ENCODE measurements at regions not wholly inside any gene's neighbourhood (a gene's known extent, or its start where the extent isn't known, plus 50 kb on each side); places are given as distances from the start of the nearest gene placed in this dataset.

DNA sequence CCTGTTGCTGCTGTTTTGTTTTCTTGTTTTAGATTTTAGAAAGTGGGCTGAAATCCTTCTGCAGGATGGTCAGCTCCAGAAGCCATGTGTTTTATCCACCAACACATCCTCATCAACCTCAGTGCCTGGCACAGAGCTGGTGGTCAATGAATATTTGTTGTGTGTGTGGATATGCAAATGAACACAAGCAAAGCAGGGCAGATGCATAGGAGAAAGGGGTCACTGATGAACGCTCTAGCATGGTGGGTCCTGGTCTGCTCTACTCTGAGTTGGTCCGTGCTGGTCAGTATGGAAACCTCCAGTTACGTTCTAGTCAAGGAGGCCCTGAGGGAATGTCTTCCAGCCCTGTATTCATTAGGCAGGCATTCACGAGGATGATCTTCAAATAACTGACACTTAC is 682.5 kb downstream of the QKI start:
- no peaks in the 10 kb centered on the region for H3K36me3 ChIP-seq
- H3K27ac ChIP-seq: no peak overlapping the region
- no peaks in the 10 kb centered on the region for H3K9me3 ChIP-seq
- DNase-seq (ENCODE audit: low spot score in 2 of 2): no peak
- 97% methylated on average over 4 of the region's 4 CpGs for WGBS
- TF ChIP-seq POLR2AphosphoS5 (IDR thresholded peaks at IDR 0.05): no peak
- TF ChIP-seq EP300 (IDR thresholded peaks at IDR 0.05): no peak
- TF ChIP-seq, protein P1, sequence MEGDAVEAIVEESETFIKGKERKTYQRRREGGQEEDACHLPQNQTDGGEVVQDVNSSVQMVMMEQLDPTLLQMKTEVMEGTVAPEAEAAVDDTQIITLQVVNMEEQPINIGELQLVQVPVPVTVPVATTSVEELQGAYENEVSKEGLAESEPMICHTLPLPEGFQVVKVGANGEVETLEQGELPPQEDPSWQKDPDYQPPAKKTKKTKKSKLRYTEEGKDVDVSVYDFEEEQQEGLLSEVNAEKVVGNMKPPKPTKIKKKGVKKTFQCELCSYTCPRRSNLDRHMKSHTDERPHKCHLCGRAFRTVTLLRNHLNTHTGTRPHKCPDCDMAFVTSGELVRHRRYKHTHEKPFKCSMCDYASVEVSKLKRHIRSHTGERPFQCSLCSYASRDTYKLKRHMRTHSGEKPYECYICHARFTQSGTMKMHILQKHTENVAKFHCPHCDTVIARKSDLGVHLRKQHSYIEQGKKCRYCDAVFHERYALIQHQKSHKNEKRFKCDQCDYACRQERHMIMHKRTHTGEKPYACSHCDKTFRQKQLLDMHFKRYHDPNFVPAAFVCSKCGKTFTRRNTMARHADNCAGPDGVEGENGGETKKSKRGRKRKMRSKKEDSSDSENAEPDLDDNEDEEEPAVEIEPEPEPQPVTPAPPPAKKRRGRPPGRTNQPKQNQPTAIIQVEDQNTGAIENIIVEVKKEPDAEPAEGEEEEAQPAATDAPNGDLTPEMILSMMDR (IDR thresholded peaks at IDR 0.05): no peak
- no peak for TF ChIP-seq POLR2A (IDR thresholded peaks at IDR 0.05)
- H3K4me3 ChIP-seq: no peak overlapping the region
- no peaks in the 10 kb centered on the region for H3K27me3 ChIP-seq
- peaks cover 12% of the 10 kb centered on the region for H3K4me1 ChIP-seq

DNA sequence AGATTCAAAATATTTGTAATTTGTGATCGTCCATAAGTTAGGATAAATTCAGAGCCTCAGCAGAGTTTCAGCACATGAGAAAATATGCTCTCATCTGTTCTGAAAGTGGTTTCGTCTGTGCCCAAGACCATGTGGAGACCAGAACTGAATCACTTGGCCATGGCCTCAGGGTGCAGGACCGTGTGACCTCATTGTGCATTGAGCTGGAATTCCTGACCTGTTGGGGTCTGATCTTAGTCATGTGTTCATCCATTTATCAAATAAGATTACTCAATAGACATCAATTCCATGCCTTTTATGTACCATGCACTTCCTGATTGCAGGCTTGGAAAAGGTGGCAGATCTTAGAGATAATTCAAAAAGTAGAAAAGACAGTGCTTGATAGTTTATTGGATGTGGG is 680.5 kb downstream of the QKI start:
- H3K27ac ChIP-seq: no peak overlapping the region
- TF ChIP-seq POLR2AphosphoS5 (IDR thresholded peaks at IDR 0.05) (no peak), EP300 (IDR thresholded peaks at IDR 0.05) (no peak), POLR2A (IDR thresholded peaks at IDR 0.05) (no peak)
- TF ChIP-seq, protein P1 (IDR thresholded peaks at IDR 0.05): no peak
- 82% methylated on average over 3 of the region's 3 CpGs for WGBS
- peaks cover 12% of the 10 kb centered on the region for H3K4me1 ChIP-seq
- H3K4me3 ChIP-seq: no peak overlapping the region
- no peak for DNase-seq (ENCODE audit: low spot score in 2 of 2)
- H3K36me3 ChIP-seq: no peaks in the 10 kb centered on the region
- no peaks in the 10 kb centered on the region for H3K9me3 ChIP-seq
- no peaks in the 10 kb centered on the region for H3K27me3 ChIP-seq

DNA sequence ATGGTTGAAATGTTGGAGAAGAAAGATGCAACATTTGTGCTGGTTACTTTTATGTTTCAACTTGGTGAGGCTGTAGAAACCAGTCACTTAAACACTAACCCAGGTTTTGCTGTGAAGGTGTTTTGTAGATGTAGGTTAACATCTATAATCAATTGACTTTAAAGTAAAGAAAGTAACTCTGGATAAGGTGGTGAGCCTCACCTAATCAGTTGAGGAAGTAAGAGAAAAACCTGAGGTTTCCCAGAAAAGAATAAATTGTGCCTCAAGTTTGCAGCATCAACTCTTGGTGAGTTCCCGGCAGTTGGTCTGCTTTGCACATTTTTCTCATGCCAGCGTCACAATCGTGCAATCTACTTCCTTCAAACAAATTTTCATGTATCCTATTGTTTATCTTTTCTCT is 673.4 kb downstream of the QKI start:
- no peak for DNase-seq (ENCODE audit: low spot score in 2 of 2)
- no peak for TF ChIP-seq EP300 (IDR thresholded peaks at IDR 0.05)
- TF ChIP-seq POLR2A (IDR thresholded peaks at IDR 0.05): no peak
- TF ChIP-seq POLR2AphosphoS5 (IDR thresholded peaks at IDR 0.05): no peak
- Histone ChIP-seq H3K9me3 (no peaks in the 10 kb centered on the region), H3K27ac (no peak overlapping the region), H3K4me3 (no peak overlapping the region), H3K36me3 (no peaks in the 10 kb centered on the region), H3K27me3 (no peaks in the 10 kb centered on the region), H3K4me1 (no peaks in the 10 kb centered on the region)
- WGBS: 78% methylated on average over 3 of the region's 3 CpGs

DNA sequence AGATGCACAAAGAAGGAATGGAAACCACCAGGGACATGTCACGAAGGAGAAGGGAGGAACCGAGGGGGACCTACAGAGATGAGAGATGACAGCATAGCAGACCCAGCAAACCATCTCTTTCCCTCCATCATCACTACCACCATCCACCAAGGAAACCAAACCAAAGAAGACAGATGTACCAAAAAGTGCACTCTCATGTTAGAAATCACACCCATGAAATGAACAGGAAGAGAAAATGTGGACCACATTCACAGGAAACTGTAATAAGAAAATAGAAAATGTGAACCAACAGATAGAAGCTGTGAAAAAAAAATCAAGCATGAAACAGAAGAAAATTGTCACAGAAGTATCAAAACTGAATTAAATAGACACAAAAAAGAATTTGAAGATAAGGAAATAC is 672.7 kb downstream of the QKI start:
- Histone ChIP-seq H3K9me3 (no peaks in the 10 kb centered on the region), H3K27me3 (no peaks in the 10 kb centered on the region), H3K4me3 (no peak overlapping the region), H3K4me1 (no peaks in the 10 kb centered on the region), H3K36me3 (no peaks in the 10 kb centered on the region), H3K27ac (no peak overlapping the region)
- 97% methylated on average over 2 of the region's 2 CpGs for WGBS
- no peak for TF ChIP-seq POLR2AphosphoS5 (IDR thresholded peaks at IDR 0.05)
- TF ChIP-seq, protein P1 (IDR thresholded peaks at IDR 0.05): no peak
- TF ChIP-seq POLR2A (IDR thresholded peaks at IDR 0.05): no peak
- no peak for TF ChIP-seq EP300 (IDR thresholded peaks at IDR 0.05)
- DNase-seq (ENCODE audit: low spot score in 2 of 2): no peak

DNA sequence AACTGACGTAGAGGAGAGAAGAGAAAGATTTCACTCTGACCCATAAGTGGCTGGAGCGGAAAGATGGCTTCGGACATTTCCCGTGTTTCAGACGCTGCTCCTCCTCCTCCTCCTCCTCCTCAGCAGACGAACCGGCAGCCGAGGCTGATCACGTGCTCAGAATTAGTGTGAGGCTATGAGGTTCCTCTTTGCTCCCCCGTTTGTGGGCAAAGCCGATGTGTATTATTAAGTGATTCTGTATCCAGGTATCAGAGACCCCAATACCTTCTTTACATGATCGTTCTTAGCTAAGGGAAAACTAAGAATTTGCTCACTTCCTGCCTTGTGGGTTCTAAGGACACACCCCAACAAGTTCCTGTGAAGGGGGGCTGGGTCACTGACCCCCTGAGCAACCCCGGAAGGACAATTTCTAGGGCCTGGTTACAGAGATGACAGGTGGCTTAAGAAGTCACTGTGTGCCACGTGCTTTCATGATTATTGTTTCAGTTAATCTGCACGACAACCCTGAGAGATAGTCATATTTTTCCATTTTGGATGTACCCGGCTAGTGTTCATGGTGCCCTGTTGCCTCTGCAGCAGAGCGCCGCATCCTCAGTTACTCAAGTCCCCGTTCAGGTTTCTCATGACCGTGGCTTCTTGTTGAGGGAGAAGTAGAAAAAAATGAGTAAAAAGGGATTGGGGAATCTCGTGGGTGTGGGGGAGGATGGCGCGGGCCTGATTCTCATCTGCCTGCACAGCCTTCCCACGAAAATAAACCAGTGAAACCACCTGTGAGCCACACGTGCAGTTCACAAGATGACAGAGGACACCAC is 671.8 kb downstream of the QKI start:
- Histone ChIP-seq H3K27ac (peak overlapping the region; percentile 72), H3K9me3 (no peaks in the 10 kb centered on the region), H3K4me3 (no peak overlapping the region), H3K4me1 (no peaks in the 10 kb centered on the region), H3K27me3 (no peaks in the 10 kb centered on the region), H3K36me3 (no peaks in the 10 kb centered on the region)
- DNase-seq (ENCODE audit: low spot score in 2 of 2): no peak
- 89% methylated on average over 25 of the region's 25 CpGs for WGBS
- TF ChIP-seq POLR2A (IDR thresholded peaks at IDR 0.05) (no peak), EP300 (IDR thresholded peaks at IDR 0.05) (no peak), POLR2AphosphoS5 (IDR thresholded peaks at IDR 0.05) (no peak)
- TF ChIP-seq, protein P1 (IDR thresholded peaks at IDR 0.05): no peak
